K562 (cell line): ENCODE measurements at regions not wholly inside any gene's neighbourhood (a gene's known extent, or its start where the extent isn't known, plus 50 kb on each side); places are given as distances from the start of the nearest gene placed in this dataset.

Experiments used
- EHMT2 ChIP-seq: fragments of 450-650 bp; IDR thresholded peaks from 2 replicates; pipeline ENCODE4 v1.6.1; 2018; ENCODE audit warnings: antibody characterized with exemption
- ELK1 ChIP-seq: sonication (generic); formaldehyde crosslinking; IDR thresholded peaks from 2 replicates; pipeline ENCODE4 v1.8.1; 2022; ENCODE audit warnings: missing genetic modification reagents
- ESRRA ChIP-seq: fragments of 450-650 bp; IDR thresholded peaks from 2 replicates; pipeline ENCODE4 v1.6.1; 2014; ENCODE audit warnings: low read depth, mild to moderate bottlenecking, moderate library complexity, borderline replicate concordance
- ETV6 ChIP-seq, 3 experiments: fragments of 150-350 bp in 1 of 3; sonication (generic) in 1 of 3; formaldehyde crosslinking in 1 of 3; IDR thresholded peaks; 2 replicates each; pipeline versions ENCODE4 v1.6.1 to v1.8.0; 2014 to 2022; ENCODE audit warnings: borderline replicate concordance in 2 of 3, low read depth in 2 of 3, antibody characterized with exemption in 1 of 3, low read length in 1 of 3, mild to moderate bottlenecking in 1 of 3, missing genetic modification reagents in 1 of 3
- MEF2A ChIP-seq: IDR thresholded peaks from 2 replicates; pipeline ENCODE4 v1.6.1; 2011; ENCODE audit warnings: low read depth, mild to moderate bottlenecking, low read length, moderate library complexity; ENCODE audit not compliant: control insufficient read depth
- MTA1 ChIP-seq: fragments of 450-650 bp; IDR thresholded peaks from 2 replicates; pipeline ENCODE4 v1.6.1; 2017; ENCODE audit warnings: borderline replicate concordance
- RBBP5 ChIP-seq: fragments of 200-600 bp; sonication (generic); IDR thresholded peaks from 2 replicates; pipeline ENCODE4 v1.6.1; 2012; ENCODE audit warnings: borderline replicate concordance, mild to moderate bottlenecking, low read length, control low read depth, inconsistent platforms; ENCODE audit not compliant: insufficient read depth, poor library complexity, severe bottlenecking

GRCh38 chr1:222129041-222129440 lies 387.2 kb upstream of the DUSP10 start:
- TF ChIP-seq ETV6 (IDR thresholded peaks at IDR 0.05; ENCODE audit: borderline replicate concordance in 1 of 2, low read depth in 2 of 2, low read length in 1 of 2) (no peak), ETV6 (CRISPR knock-in tag; IDR thresholded peaks at IDR 0.05; ENCODE audit: borderline replicate concordance) (no peak), EHMT2 (no peak), MEF2A (no peak), RBBP5 (no peak), ELK1 (CRISPR knock-in tag) (no peak), ESRRA (no peak), MTA1 (no peak)
